Loucy (cell line): ENCODE measurements at regions not wholly inside any gene's neighbourhood (a gene's known extent, or its start where the extent isn't known, plus 50 kb on each side); places are given as distances from the start of the nearest gene placed in this dataset.

Experiments
- CTCF ChIP-seq: fragments of 200-600 bp; sonication (generic); conservative IDR thresholded peaks from 2 replicates; pipeline ENCODE4 v1.5.1; 2014; ENCODE audit warnings: mild to moderate bottlenecking, antibody characterized with exemption, low read length
- EZH2phosphoT487 ChIP-seq: fragments of 200-600 bp; IDR thresholded peaks from 2 replicates; pipeline ENCODE4 v1.6.1; 2018; ENCODE audit warnings: antibody characterized with exemption, mild to moderate bottlenecking, moderate library complexity, borderline replicate concordance

- no peak for TF ChIP-seq CTCF
- TF ChIP-seq EZH2phosphoT487 = no peak
Observed at GRCh38 chr13:42720113-42720857, 61.1 kb upstream of the FAM216B start.
